ENCODE measurements at regions not wholly inside any gene's neighbourhood (a gene's known extent, or its start where the extent isn't known, plus 50 kb on each side); places are given as distances from the start of the nearest gene placed in this dataset.

- Histone ChIP-seq H3K36me3 (replicated peaks; ENCODE audit: insufficient read depth, low read depth) (no peaks in the 10 kb centered on the region), H3K4me1 (ENCODE audit: insufficient read depth) (no peaks in the 10 kb centered on the region), H3K4me3 (no peak overlapping the region), H3K27ac (no peak overlapping the region), H2AFZ (no peak overlapping the region), H3K9me2 (replicated peaks; ENCODE audit: insufficient read depth) (no peaks in the 10 kb centered on the region), H3K4me2 (no peak overlapping the region), H3K27me3 (no peaks in the 10 kb centered on the region), H3K79me2 (no peaks in the 10 kb centered on the region), H4K20me1 (ENCODE audit: insufficient read depth, poor library complexity, severe bottlenecking) (no peaks in the 10 kb centered on the region), H3K9me3 (ENCODE audit: low read depth) (no peaks in the 10 kb centered on the region)
- DNase-seq (ENCODE audit: low spot score), result no peak
- WGBS (ENCODE audit: low lambda C conversion rate, missing lambda C conversion rate), result 94% methylated on average over 8 of the region's 8 CpGs
- TF ChIP-seq EZH2phosphoT487 (IDR thresholded peaks at IDR 0.05; ENCODE audit: low read depth, severe bottlenecking, unreplicated experiment) (no peak), EZH2 (IDR thresholded peaks at IDR 0.05; ENCODE audit: borderline replicate concordance) (no peak)
- TF ChIP-seq, protein P1, sequence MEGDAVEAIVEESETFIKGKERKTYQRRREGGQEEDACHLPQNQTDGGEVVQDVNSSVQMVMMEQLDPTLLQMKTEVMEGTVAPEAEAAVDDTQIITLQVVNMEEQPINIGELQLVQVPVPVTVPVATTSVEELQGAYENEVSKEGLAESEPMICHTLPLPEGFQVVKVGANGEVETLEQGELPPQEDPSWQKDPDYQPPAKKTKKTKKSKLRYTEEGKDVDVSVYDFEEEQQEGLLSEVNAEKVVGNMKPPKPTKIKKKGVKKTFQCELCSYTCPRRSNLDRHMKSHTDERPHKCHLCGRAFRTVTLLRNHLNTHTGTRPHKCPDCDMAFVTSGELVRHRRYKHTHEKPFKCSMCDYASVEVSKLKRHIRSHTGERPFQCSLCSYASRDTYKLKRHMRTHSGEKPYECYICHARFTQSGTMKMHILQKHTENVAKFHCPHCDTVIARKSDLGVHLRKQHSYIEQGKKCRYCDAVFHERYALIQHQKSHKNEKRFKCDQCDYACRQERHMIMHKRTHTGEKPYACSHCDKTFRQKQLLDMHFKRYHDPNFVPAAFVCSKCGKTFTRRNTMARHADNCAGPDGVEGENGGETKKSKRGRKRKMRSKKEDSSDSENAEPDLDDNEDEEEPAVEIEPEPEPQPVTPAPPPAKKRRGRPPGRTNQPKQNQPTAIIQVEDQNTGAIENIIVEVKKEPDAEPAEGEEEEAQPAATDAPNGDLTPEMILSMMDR (IDR thresholded peaks at IDR 0.05; ENCODE audit: poor library complexity), result no peak
Measured at GRCh38 chr18:29711932-29712331, 1330.6 kb downstream of the DSC3 start.

DNA sequence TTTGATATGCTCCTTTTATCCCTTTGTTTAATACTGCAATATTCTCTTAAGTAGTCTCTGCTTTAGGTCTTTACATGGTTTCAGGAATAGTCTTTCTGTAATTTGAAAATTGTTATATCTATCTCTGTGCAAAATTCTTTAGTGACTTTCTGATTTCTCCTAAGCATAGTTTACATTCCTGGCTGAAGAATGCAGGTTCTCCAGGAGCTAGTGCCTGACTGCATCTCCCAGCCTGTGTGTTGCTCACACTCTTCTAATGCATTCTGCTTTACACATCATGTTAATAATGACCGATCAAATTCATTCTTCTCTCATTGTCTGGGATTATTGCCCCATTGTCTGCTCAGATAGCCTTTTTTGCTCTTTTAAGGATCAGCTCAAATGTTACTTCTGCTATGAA is 1349.2 kb downstream of the DSC3 start:
- no peak overlapping the region for H2AFZ ChIP-seq
- H3K9me3 ChIP-seq (ENCODE audit: low read depth), result no peaks in the 10 kb centered on the region
- H4K20me1 ChIP-seq (ENCODE audit: insufficient read depth, poor library complexity, severe bottlenecking), result no peaks in the 10 kb centered on the region
- H3K4me1 ChIP-seq (ENCODE audit: insufficient read depth), result no peaks in the 10 kb centered on the region
- no peaks in the 10 kb centered on the region for H3K9me2 ChIP-seq (replicated peaks; ENCODE audit: insufficient read depth)
- no peak overlapping the region for H3K27ac ChIP-seq
- no peak overlapping the region for H3K4me3 ChIP-seq
- 84% methylated on average over 1 of the region's 1 CpG for WGBS (ENCODE audit: low lambda C conversion rate, missing lambda C conversion rate)
- H3K36me3 ChIP-seq (replicated peaks; ENCODE audit: insufficient read depth, low read depth), result no peaks in the 10 kb centered on the region
- no peaks in the 10 kb centered on the region for H3K27me3 ChIP-seq
- no peaks in the 10 kb centered on the region for H3K79me2 ChIP-seq
- no peak for DNase-seq (ENCODE audit: low spot score)
- no peak overlapping the region for H3K4me2 ChIP-seq
- TF ChIP-seq, protein P1 (IDR thresholded peaks at IDR 0.05; ENCODE audit: poor library complexity), result no peak
- TF ChIP-seq EZH2 (IDR thresholded peaks at IDR 0.05; ENCODE audit: borderline replicate concordance) (no peak), EZH2phosphoT487 (IDR thresholded peaks at IDR 0.05; ENCODE audit: low read depth, severe bottlenecking, unreplicated experiment) (no peak)

- Histone ChIP-seq H3K4me2 (no peak overlapping the region), H3K27ac (no peak overlapping the region), H3K4me3 (no peak overlapping the region), H4K20me1 (ENCODE audit: insufficient read depth, poor library complexity, severe bottlenecking) (no peaks in the 10 kb centered on the region), H3K9me3 (ENCODE audit: low read depth) (no peaks in the 10 kb centered on the region), H3K79me2 (no peaks in the 10 kb centered on the region), H3K36me3 (replicated peaks; ENCODE audit: insufficient read depth, low read depth) (no peaks in the 10 kb centered on the region), H3K27me3 (no peaks in the 10 kb centered on the region), H2AFZ (no peak overlapping the region), H3K4me1 (ENCODE audit: insufficient read depth) (no peaks in the 10 kb centered on the region), H3K9me2 (replicated peaks; ENCODE audit: insufficient read depth) (no peaks in the 10 kb centered on the region)
- TF ChIP-seq, protein P1 (IDR thresholded peaks at IDR 0.05; ENCODE audit: poor library complexity), result no peak
- TF ChIP-seq EZH2phosphoT487 (IDR thresholded peaks at IDR 0.05; ENCODE audit: low read depth, severe bottlenecking, unreplicated experiment) (no peak), EZH2 (IDR thresholded peaks at IDR 0.05; ENCODE audit: borderline replicate concordance) (no peak)
- DNase-seq (ENCODE audit: low spot score), result no peak
- 89% methylated on average over 4 of the region's 4 CpGs for whole genome bisulfite sequencing (ENCODE audit: low lambda C conversion rate, missing lambda C conversion rate)
Measured at GRCh38 chr18:29681578-29681977, 1361.0 kb downstream of the DSC3 start.

Measured in hepatocyte (in vitro differentiated cells).